K562 (cell line): ENCODE measurements at regions not wholly inside any gene's neighbourhood (a gene's known extent, or its start where the extent isn't known, plus 50 kb on each side); places are given as distances from the start of the nearest gene placed in this dataset.

ENCODE experiments used
- ATAC-seq: fragments of 200-7000 bp; cut with Tn5 transposase; 3 replicates; pipeline ENCODE4 v1.9.1; 2020; ENCODE audit warnings: moderate library complexity
- BruUV-seq: library from RNA; stranded (reverse); fragments of 400-500 nt; replicated peaks from 2 replicates; lab custom pipeline; 2021; lab: Mats Ljungman, UMichigan
- CTCF ChIA-PET: fragments of 300-600 bp; formaldehyde crosslinking; extraction: SDS; loops from one replicate; lab custom pipeline; 2021; ENCODE audit warnings: low intra/inter-chr PET ratio; lab: Yijun Ruan, JAX
- POLR2A ChIA-PET: fragments of 300-600, 350-650 bp; sonication (Branson Sonifier 250); formaldehyde crosslinking; extraction: SDS; loops from one replicate; lab custom pipeline; 2021; ENCODE audit warnings: antibody characterized with exemption, inconsistent platforms; lab: Yijun Ruan, JAX
- DNase-seq, 4 experiments: peaks; one replicate each; pipeline versions ENCODE4 v3.0.0 to v3.0.0-alpha.2; 2011 to 2018; ENCODE audit warnings: low spot score in 3 of 4, mixed read lengths in 3 of 4; ENCODE audit errors: extremely low read depth in 1 of 4
- FAIRE-seq: peaks from 2 replicates; lab custom pipeline; 2011; peaks lifted over from hg19 to GRCh38; lab: Jason Lieb, UNC
- H2AFZ ChIP-seq: 2 replicates; pipeline ENCODE4 v1.6.0; 2011; ENCODE audit warnings: low read depth, low read length, control low read depth, inconsistent platforms
- H3K27ac ChIP-seq: fragments of 200-600 bp; 3 replicates; pipeline ENCODE4 v1.8.0; 2011; ENCODE audit warnings: low read depth, mild to moderate bottlenecking, control low read depth, inconsistent platforms, low read length, moderate library complexity, mixed read lengths; ENCODE audit errors: extremely low read depth
- H3K27me3 ChIP-seq, 2 experiments: fragments of 300-600 bp in 1 of 2; 2 replicates in 1 of 2; 3 replicates in 1 of 2; pipeline versions ENCODE4 v1.6.0 to v1.8.0; 2011; ENCODE audit warnings: inconsistent platforms in 2 of 2, low read length in 2 of 2, mild to moderate bottlenecking in 1 of 2, mixed read lengths in 1 of 2, moderate library complexity in 1 of 2; ENCODE audit not compliant: control insufficient read depth in 2 of 2, insufficient read depth in 2 of 2
- H3K36me3 ChIP-seq: fragments of 300-600 bp; 3 replicates; pipeline ENCODE4 v1.8.0; 2011; ENCODE audit warnings: mild to moderate bottlenecking, low read length, inconsistent platforms; ENCODE audit not compliant: control insufficient read depth, insufficient read depth
- H3K4me1 ChIP-seq, 2 experiments: fragments of 200-600 bp in 1 of 2; replicated peaks in 1 of 2; 2 replicates in 1 of 2; 3 replicates in 1 of 2; pipeline versions ENCODE4 v1.5.1 to v1.8.0; 2011; ENCODE audit warnings: inconsistent platforms in 2 of 2, low read length in 2 of 2, mild to moderate bottlenecking in 1 of 2, mixed read lengths in 1 of 2, moderate library complexity in 1 of 2; ENCODE audit not compliant: control insufficient read depth in 2 of 2, insufficient read depth in 2 of 2
- H3K4me2 ChIP-seq: 2 replicates; pipeline ENCODE4 v1.6.1; 2011; ENCODE audit warnings: low read length, control low read depth, inconsistent platforms, mixed read lengths; ENCODE audit not compliant: insufficient read depth
- H3K4me3 ChIP-seq: fragments of 200-600 bp; sonication (generic), shearing (Covaris generic); 2 replicates; pipeline ENCODE4 v1.5.1; 2016; ENCODE audit warnings: control low read depth, inconsistent platforms
- H3K79me2 ChIP-seq: fragments of 200-600 bp; 3 replicates; pipeline ENCODE4 v1.8.0; 2011; ENCODE audit warnings: low read length, inconsistent platforms; ENCODE audit not compliant: control insufficient read depth, insufficient read depth
- H3K9ac ChIP-seq, 2 experiments: 2 replicates each; pipeline versions ENCODE4 v1.6.0 to v1.6.1; 2011; ENCODE audit warnings: low read depth in 2 of 2, low read length in 2 of 2, control low read depth in 1 of 2, inconsistent platforms in 1 of 2, mild to moderate bottlenecking in 1 of 2, mixed read lengths in 1 of 2; ENCODE audit not compliant: insufficient read depth in 1 of 2
- H3K9me1 ChIP-seq: one replicate; pipeline ENCODE4 v1.6.0; 2011; ENCODE audit warnings: inconsistent platforms, mild to moderate bottlenecking, low read length, moderate library complexity; ENCODE audit not compliant: control insufficient read depth, insufficient read depth
- H3K9me3 ChIP-seq: replicated peaks from 2 replicates; pipeline ENCODE4 v1.5.1; 2011; ENCODE audit warnings: low read depth, low read length, inconsistent platforms; ENCODE audit not compliant: control insufficient read depth, insufficient read depth
- H4K20me1 ChIP-seq: replicated peaks from 2 replicates; pipeline ENCODE4 v1.6.1; 2011; ENCODE audit warnings: low read length, inconsistent platforms, mixed read lengths; ENCODE audit not compliant: control insufficient read depth, insufficient read depth
- BDP1 ChIP-seq: IDR thresholded peaks from 3 replicates; pipeline ENCODE4 v1.6.1; 2011; ENCODE audit not compliant: insufficient read length, insufficient read depth
- COPS2 ChIP-seq: fragments of 450-650 bp; conservative IDR thresholded peaks from 2 replicates; pipeline ENCODE4 v1.6.1; 2016; ENCODE audit warnings: mild to moderate bottlenecking, moderate library complexity
- CREB1 ChIP-seq, 2 experiments: sonication (generic) in 1 of 2; formaldehyde crosslinking in 1 of 2; IDR thresholded peaks; 2 replicates each; pipeline versions ENCODE4 v1.6.1 to v1.8.0; 2012 to 2022; ENCODE audit warnings: inconsistent platforms in 1 of 2, mild to moderate bottlenecking in 1 of 2, missing genetic modification reagents in 1 of 2, moderate library complexity in 1 of 2
- FOXP1 ChIP-seq: sonication (generic); formaldehyde crosslinking; IDR thresholded peaks from 2 replicates; pipeline ENCODE4 v1.8.0; 2022; ENCODE audit warnings: mild to moderate bottlenecking, missing genetic modification reagents
- HCFC1 ChIP-seq: IDR thresholded peaks from 2 replicates; pipeline ENCODE4 v1.6.1; 2012; ENCODE audit warnings: low read depth, low read length, improper control_type of control experiment
- KLF1 ChIP-seq: fragments of 450-650 bp; IDR thresholded peaks from 2 replicates; pipeline ENCODE4 v1.6.1; 2016; ENCODE audit warnings: missing genetic modification characterization, missing compliant biosample characterization
- RBFOX2 ChIP-seq: fragments of 200-400 bp; formaldehyde crosslinking; IDR thresholded peaks from 2 replicates; pipeline ENCODE4 v1.6.1; 2017; ENCODE audit warnings: low read depth, mild to moderate bottlenecking, low read length, moderate library complexity
- SIN3A ChIP-seq, 2 experiments: fragments of 150-350 bp in 1 of 2; IDR thresholded peaks; 2 replicates each; pipeline ENCODE4 v1.6.1; 2011 to 2016; ENCODE audit warnings: borderline replicate concordance in 2 of 2, low read depth in 2 of 2, low read length in 2 of 2, mild to moderate bottlenecking in 2 of 2, moderate library complexity in 2 of 2; ENCODE audit not compliant: control insufficient read depth in 1 of 2
- SRSF9 ChIP-seq: fragments of 200-400 bp; formaldehyde crosslinking; IDR thresholded peaks from 2 replicates; pipeline ENCODE4 v1.6.1; 2017; ENCODE audit warnings: low read depth, low read length, borderline replicate concordance
- STAT5A ChIP-seq: IDR thresholded peaks from 2 replicates; pipeline ENCODE4 v1.6.1; 2012; ENCODE audit warnings: low read length, inconsistent platforms, borderline replicate concordance
- ZBTB1 ChIP-seq: sonication (generic); formaldehyde crosslinking; IDR thresholded peaks from 2 replicates; pipeline ENCODE4 v1.8.1; 2023; ENCODE audit warnings: missing genetic modification reagents, low read depth, mild to moderate bottlenecking, borderline replicate concordance
- ZFX ChIP-seq: sonication (generic); formaldehyde crosslinking; IDR thresholded peaks from 2 replicates; pipeline ENCODE4 v1.8.0; 2022; ENCODE audit warnings: mild to moderate bottlenecking, missing genetic modification reagents, moderate library complexity
- WGBS: fragments of 100-300 bp; shearing (Covaris generic); methylation state at CpG from one replicate; pipeline ENCODE4 v1.1.6; 2016; ENCODE audit warnings: low coverage, mixed read lengths; ENCODE audit not compliant: insufficient coverage; ENCODE audit errors: missing lambda C conversion rate; 5-methylcytosine and 5-hydroxymethylcytosine counted together
- in situ Hi-C: fragments of 300-500 bp; cut with MboI; formaldehyde crosslinking; loops from 4 replicates; pipeline ENCODE4 v1.15.0; 2018; ENCODE audit warnings: inconsistent platforms, mixed read lengths
- intact Hi-C: fragments of 100-400 bp; cut with micrococcal nuclease; formaldehyde crosslinking; loops from 2 replicates; pipeline ENCODE4 v1.14.2; 2022
- TF ChIP-seq, protein P1 (sequence below): fragments of 450-650 bp; IDR thresholded peaks from 2 replicates; pipeline ENCODE4 v1.7.0; 2016; ENCODE audit warnings: borderline replicate concordance

DNA sequence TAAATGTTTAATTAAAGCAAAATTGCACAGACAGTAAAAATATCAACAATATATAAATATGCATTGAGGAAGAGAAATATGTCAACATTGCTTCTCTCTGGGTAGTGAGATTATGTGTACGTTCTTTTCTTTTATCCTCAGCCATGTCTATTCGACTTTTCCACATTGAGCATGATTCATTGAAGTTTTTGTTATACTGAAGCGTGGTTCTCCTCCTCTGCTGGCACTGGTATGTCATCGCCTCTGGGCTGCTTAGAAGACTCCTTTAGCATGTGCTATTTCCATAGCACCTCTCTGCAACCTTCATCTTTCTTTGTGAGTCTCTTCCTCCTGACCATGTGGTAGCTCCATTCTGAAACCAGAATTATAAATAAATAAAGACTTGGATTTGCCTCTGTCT lies 65.8 kb upstream of the AKAP13 start (continued):
- no peak for TF ChIP-seq ZFX (CRISPR knock-in tag)
- TF ChIP-seq, protein P1, sequence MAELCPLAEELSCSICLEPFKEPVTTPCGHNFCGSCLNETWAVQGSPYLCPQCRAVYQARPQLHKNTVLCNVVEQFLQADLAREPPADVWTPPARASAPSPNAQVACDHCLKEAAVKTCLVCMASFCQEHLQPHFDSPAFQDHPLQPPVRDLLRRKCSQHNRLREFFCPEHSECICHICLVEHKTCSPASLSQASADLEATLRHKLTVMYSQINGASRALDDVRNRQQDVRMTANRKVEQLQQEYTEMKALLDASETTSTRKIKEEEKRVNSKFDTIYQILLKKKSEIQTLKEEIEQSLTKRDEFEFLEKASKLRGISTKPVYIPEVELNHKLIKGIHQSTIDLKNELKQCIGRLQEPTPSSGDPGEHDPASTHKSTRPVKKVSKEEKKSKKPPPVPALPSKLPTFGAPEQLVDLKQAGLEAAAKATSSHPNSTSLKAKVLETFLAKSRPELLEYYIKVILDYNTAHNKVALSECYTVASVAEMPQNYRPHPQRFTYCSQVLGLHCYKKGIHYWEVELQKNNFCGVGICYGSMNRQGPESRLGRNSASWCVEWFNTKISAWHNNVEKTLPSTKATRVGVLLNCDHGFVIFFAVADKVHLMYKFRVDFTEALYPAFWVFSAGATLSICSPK = no peak
- no peak for TF ChIP-seq SIN3A (IDR thresholded peaks at IDR 0.05; ENCODE audit: borderline replicate concordance in 2 of 2, control insufficient read depth in 1 of 2, low read depth in 2 of 2, low read length in 2 of 2)
- TF ChIP-seq, all 486 proteins: peak for 0

DNA sequence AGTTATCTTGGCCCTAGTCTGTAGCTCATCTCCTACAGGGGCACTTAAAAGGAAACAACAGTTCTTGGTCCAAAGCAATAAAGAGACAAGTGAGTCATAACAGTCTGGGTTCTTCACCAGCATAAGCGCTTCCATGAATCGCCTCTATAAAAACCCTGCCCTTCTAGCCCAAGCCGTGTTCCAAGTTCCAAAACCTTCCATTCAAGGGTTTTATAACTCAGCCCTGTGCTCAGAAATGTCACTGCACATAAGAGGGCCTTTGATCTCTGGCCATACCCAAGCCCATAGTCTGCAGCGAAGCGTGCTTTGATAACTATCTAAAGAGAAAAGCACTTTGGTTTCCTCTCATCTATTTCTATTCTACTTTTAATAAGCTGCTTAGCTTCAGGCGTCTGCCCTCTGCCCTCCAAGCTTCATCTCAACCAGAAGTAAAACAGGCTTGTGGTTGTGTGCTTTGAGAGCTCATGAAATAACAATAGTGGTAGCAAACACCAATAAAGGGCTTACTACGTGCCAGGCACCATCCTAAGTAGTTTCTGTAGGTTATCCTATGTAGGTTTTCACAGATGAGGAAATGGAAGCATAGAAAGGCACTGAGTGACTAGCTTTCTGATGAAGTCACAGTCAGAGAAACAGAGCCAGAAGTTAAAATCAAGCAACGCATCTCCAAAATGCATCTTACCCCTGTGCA lies 64.0 kb upstream of the AKAP13 start:
- Histone ChIP-seq H3K4me2 (no peak overlapping the region), H3K9me3 (no peaks in the 10 kb centered on the region), H3K79me2 (no peaks in the 10 kb centered on the region), H3K27me3 (peaks cover 0 to 5% of the 10 kb centered on the region in 2 experiments; a peak in 2 of 5 replicates), H3K4me3 (no peak overlapping the region), H3K4me1 (no peaks in the 10 kb centered on the region), H4K20me1 (no peaks in the 10 kb centered on the region), H3K27ac (no peak overlapping the region), H3K9me1 (no peaks in the 10 kb centered on the region), H3K36me3 (no peaks in the 10 kb centered on the region), H3K9ac (no peak overlapping the region), H2AFZ (no peak overlapping the region)
- no peak for TF ChIP-seq COPS2
- no peak for TF ChIP-seq STAT5A
- no peak for TF ChIP-seq RBFOX2
- no peak for TF ChIP-seq ZBTB1 (CRISPR knock-in tag)
- no peak for TF ChIP-seq FOXP1 (CRISPR knock-in tag)
- no peak for TF ChIP-seq BDP1
- no peak for TF ChIP-seq CREB1 (IDR thresholded peaks at IDR 0.05)
- no peak for TF ChIP-seq CREB1 (CRISPR knock-in tag; IDR thresholded peaks at IDR 0.05)
- no peak for TF ChIP-seq SRSF9
- no peak for TF ChIP-seq HCFC1
- no peak for TF ChIP-seq KLF1 (tag)
- FAIRE-seq (no peak), ATAC-seq (no peak), DNase-seq (no peak)
- POLR2A ChIA-PET = interaction anchor here (0.6 to 0.7 kb wide), 2 partner anchors 20 to 328 kb away, joined by 3 read pairs; no protein-coding TSS in a partner anchor
- CTCF ChIA-PET = no interaction called here
- BruUV-seq = no TSS peak
- intact Hi-C loops = no loop called here
- WGBS = 1% methylated on average over 8 of the region's 8 CpGs
- in situ Hi-C loops = no loop called here
